HG02852 (cell line): ENCODE measurements at regions not wholly inside any gene's neighbourhood (a gene's known extent, or its start where the extent isn't known, plus 50 kb on each side); places are given as distances from the start of the nearest gene placed in this dataset.
A peak's percentile ranks its signal among the peaks of the same experiment; 100 is the strongest.

ENCODE experiments used
- ATAC-seq: cut with Tn5 transposase; IDR thresholded peaks from one replicate; pipeline ENCODE4 v1.9.1; 2021; ENCODE audit warnings: mild to moderate bottlenecking, moderate library complexity; ENCODE audit not compliant: unreplicated experiment

DNA sequence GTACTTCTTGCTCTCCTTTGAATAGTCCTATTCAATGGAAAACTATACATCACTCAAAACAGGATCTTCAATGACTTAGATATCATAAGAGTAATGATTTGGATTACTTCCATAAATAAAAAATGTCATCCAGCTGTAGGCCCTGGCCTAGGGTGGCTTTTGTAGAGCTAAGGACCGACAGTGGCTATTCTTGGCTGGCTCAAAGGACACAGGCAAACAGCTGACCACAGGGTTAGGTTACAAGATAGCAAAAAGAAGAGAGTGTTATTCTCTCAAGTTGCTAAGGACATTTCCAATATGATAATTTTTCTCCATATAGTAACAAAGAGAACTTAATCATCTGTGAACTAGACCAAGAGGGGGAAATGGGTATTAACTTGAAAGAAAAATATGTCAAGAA lies 495.1 kb downstream of the PLPP3 start:
- no peak for ATAC-seq

DNA sequence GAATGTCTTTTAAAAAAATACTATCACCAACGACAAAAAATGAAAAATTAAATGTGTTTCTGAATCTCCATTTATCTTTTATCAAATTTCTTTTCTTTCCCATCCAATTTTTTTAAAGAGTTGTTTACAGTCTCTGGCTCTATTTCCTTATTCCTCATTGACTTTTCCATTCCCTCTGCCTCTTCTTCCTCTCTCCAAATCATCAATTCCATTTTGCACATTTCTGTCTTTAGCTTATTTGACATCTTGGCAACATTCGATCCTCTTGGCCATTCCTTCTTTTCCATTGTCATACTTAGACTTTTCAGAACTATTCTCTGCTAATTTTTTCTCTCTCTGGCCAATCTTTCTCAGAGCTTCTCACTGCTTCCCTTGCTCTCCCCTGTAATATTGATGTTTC lies 497.6 kb downstream of the PLPP3 start:
- no peak for ATAC-seq

DNA sequence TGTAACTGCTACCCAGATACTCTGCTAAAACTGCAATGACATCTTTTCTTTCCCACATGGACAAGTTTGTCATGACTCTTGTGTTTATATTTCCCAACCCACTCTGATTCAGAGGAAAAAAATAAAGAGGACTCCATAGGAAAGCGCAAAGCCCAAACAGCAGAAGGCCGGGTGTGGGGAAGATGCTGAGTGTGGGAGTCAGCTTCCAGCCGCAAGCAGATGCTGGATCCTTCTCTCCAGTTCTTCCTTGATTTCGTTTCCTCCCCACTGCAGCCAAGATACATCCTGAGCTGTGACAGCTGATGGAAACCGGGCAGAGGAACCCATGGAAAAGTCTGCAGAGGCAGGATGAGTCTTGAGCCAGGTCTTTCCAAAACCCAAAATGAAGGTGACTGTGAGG lies 498.2 kb downstream of the PLPP3 start:
- ATAC-seq = no peak

DNA sequence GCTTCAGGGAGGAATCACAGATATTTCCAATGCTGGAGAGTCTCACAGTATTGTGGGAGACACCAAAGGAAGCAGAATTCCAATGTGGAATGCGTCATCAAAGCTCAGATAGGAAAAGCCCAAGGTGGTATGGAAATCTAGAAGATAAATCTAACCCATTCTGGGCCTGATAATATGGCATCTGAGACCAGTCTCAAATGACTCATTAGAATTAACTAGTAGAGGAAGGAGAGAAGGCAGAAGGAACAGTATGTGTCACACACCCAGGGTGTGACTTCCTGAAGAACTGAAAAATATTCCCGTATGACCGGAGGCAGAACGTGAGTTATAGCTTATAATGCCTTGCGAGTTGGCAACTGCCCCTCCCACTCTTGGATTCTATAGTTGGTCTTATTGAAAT lies 499.2 kb downstream of the PLPP3 start:
- no peak for ATAC-seq

DNA sequence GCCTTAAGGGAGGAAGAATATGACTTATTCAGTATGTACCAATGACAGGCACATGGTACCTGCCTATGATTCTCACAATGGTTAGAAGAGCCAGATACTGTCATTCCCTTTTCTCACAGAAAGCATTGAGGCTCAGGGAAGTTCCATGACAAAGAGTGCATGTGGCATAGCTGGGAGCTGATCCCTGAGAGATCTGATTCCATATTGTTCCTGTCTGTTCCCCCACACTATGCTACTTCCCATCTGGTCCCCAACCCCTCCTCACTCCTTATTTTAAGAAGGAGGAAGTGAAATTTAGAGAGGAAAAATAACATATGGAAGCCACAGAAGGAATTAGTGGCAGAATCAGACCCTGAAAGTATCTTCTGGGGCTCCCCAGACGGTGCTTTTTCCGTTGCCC lies 500.0 kb downstream of the PLPP3 start:
- no peak for ATAC-seq

DNA sequence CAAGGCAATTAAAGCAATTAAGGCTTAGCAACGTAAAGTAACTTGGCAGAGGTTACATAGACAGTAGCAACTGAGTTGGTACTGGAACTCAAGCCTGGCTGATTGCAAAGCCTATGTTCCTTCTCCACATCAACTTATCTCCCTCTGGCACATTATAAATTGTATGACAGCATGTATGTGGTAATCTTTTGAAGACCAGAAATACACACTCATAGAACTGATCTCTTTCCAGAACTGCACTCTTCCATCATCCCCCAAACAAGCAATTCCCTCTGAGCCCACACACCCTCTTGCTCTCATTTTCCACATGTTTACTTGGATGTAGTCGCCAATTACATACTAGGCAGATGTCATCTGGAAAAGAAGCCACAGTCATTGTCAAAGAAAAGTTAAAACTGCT lies 502.2 kb downstream of the PLPP3 start:
- ATAC-seq = no peak

DNA sequence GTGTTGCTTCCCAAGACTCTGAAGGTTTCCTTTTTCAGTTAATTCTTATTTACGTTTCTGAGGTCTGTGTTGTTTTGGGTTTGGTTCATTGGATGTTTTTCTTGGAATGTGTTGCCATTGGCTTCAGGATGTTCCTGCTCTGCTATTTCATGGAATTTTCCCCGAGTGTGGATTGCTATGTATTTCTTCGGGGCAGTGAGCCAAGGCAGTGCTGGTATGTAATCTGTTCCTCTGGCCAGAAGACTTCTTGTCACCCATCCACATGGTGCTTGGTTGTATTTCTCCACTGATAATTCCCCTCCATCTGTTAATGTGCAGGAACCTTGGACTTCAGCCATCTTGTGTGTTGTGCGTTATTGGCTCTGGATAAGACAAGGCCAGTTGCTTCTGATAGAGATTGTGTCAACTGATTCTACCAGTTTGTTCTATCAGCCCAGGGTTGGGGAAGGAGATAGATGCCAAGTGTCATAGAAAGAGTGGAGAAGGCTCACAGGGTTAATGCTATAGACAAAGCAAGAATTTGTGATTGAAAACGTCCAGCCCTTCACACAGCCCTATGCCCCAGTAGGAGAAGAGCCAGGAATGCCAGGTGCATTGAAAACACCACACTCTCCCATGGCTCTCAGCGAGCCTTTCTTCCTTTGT lies 505.2 kb downstream of the PLPP3 start:
- no peak for ATAC-seq

DNA sequence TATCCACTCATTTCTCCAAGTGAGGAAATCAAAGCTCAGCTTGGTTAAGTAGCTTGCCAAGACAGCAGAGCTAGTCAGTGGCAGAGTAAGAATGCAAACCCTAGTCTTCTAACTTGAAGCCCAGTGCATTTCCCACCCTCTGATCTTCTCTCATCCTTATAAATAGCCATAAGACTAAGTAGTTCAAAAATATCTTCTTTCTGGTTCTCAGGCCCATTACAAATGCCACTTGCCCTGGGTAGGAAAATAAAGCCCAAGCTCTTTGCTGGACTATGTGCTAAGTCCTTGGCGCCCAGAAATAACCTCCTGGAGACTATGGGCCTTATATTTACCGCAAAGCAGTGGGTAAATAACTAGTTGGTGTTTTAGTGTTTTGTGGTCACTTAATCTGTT lies 505.8 kb downstream of the PLPP3 start:
- no peak for ATAC-seq

DNA sequence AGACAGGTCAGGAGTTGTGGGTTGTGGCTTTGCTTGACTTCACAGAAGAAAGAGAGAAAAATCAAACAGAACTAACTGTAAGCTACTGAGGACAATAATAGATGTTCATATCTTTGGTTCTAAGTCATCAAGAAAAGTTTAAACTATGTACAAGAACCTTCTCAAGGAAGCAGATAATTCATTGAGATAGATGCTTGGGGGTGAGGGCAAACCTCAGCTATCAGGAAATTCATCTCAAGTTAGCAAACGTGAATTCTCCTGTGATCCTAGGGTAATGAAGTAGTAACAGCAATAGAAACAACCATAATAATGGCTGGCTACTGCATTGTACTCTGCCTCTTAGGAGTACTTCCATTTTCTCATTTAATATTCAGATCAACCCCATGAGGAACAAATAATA lies 506.2 kb downstream of the PLPP3 start:
- ATAC-seq = no peak

DNA sequence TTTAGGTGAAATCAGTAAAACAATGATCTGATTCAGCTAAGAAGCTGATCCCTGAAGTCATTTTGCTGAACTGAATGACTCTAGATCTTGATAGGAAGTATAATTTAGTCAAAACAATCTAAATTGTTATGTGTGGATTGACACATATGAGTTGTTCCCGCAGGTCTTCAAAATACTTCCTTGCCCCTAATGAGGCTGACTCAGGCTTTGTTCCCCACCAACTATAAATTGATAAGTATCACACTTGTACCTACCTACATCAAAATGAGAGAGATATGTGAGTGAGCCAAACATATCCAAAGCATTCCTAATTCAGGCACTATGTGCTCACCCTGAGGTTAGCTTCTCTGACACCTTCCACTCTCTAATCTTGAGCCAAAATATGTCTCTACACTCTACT lies 507.1 kb downstream of the PLPP3 start:
- no peak for ATAC-seq

DNA sequence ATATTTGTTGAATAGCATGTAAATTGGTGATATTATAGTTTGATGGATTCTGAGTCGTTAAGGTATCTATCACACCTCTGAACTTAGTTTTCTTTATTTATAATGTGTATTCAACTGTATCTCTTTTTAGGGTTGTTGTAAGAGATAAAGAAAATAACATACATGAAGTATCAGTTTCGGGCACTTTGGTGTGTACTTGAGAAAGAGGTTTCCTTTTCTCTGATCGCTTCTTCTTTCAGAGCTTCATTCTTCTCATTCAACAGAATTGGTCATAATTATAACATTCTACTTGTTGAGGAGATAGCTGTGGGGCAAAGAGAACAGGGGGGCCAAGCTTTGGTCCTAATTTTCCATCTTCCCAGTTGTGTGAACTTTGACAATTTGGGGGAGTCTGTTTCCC lies 508.0 kb downstream of the PLPP3 start:
- no peak for ATAC-seq

DNA sequence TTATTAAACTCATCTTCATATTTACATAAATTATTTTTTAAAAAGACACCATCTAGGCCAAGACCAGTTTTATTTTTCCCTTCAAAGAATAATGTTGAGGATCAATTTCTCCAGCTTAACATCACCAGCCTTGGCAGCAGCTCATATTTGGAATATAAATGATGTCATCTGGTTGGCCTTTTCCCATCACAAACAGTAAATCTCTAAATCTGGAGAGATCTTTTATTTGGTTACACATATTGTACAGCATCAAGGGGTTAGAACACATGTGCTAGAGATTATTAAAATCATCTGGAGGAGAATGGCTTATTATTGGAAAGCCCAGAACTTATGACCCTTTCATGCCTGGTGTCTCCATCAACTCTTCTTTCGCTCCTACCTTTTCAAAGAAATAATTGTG lies 508.8 kb downstream of the PLPP3 start:
- ATAC-seq = no peak

DNA sequence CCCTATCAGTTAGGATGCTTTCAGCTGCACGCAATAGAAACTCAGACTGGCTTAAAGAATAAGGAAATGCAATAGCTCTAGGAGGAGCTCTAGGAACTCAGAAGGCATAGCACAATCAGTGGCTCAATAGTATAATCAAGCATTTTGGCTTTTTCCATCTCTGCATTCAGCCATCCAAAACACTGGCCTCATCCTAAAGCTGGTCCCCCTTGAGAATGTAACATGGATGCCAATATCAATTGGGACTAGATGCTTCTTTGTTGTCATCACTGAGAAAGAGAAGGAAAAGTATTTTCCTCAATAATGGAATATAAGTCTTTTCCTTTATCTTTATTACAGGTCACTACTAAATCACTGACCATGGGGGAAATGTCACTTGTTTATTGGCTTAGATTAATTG lies 509.5 kb downstream of the PLPP3 start:
- ATAC-seq = no peak

DNA sequence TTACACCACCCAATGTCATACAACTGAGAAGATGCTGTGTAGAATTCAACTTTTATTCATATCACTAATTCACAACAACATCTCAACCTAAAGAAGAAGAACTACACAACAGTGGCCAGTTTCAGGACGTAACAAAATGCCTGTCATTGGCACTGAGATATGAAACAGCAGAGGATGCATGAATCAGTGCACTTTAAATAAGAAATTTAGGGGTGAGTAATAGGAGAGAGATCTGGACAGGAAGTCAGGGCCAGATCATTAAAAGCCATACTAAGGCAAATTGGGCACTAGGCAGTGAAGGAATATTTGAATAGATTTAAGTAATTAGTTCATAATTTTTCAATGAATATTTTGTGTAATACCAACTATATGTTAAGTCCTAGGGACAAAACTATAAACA lies 510.5 kb downstream of the PLPP3 start:
- ATAC-seq = no peak

DNA sequence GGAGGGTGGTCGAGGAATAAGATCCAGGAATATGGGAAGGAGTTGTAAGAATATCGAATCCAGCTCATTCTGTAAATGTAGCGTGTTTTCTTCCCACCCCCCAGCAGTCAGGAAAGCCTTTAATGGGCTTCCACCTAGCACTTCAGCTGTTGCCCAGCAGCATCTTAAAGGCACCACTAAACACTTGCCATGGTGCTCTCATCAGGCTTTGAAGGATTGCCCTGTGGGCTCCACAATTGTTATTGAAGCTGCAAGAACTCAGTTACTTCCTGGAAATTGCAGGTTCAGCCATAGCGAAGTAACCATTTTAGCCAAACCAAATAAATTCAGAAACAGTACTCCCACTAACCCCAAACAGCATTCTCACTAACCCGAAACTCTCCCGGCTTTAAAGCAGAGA lies 511.2 kb downstream of the PLPP3 start:
- ATAC-seq = no peak

DNA sequence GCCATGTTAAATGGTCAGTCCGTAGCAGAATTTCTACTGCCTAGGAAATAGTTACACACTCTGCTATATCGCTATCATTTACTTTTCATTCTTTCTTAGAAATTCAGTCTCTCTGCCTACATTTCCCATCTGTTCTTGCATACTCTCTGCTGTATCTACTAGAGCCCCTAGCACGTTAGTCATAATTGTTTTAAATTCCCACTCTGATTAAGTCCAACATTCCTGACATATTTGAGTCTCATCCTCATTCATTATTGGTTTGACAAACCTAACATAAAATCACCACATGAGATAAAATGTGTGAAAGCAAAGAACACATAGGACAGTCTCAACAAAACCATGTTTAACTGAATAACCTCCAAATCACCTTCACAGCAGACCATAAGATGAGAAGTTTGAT lies 513.6 kb downstream of the PLPP3 start:
- no peak for ATAC-seq

DNA sequence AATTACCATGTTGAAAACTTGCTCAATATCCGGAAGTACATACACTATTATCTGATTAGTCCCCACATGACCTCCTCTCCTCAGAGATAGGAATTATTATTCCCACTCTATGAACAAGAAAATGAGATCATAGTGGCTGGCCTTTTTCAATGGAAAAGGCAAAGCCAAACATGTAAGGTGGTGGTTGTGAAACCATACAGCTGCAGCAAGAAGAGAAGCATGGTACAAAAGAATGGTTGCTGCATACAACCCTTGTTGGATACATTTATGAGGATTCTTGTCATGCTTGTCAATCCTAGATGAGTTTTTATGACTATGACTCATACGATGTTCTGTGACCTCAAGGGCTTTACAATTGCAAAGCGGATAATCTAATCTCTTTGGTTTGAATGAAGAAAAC lies 514.7 kb downstream of the PLPP3 start:
- ATAC-seq = no peak

DNA sequence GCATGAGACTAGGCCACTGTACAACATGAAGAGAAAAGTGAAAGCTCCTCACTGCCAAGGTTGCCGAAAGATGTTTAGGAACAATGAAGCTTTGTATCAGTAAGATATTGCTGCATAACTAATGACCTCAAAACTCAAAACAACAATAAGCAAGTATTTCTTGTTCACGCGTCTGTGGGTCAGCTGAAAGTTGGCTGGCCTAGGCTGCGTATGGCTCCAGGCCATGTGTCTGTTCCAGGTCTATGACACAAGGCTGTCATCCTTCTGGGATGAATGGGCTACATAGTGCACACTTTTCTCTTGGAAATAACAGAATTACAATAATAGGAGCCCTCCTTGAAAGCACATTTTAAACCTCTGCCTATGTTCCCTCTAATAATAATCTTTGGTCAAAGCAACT lies 515.9 kb downstream of the PLPP3 start:
- no peak for ATAC-seq

DNA sequence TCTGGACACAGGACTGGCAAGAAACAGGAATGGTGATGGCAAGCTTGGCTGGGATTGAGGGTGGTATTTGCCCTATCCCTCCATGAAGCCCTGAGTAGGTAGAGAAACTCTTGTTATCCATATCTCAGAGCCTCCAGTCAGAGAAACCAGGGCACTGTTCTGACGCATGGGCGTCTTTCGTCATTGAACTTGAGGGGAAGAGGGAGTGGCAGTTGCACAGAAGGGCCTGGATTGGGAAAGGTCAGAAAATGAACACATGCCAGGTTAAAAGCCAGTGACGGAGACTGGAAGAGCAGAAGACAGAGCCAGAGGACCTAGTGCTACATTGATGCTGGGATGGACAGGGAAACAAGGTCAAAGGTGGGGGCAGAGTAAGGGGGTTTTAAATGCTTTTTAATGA lies 516.7 kb downstream of the PLPP3 start:
- no peak for ATAC-seq

DNA sequence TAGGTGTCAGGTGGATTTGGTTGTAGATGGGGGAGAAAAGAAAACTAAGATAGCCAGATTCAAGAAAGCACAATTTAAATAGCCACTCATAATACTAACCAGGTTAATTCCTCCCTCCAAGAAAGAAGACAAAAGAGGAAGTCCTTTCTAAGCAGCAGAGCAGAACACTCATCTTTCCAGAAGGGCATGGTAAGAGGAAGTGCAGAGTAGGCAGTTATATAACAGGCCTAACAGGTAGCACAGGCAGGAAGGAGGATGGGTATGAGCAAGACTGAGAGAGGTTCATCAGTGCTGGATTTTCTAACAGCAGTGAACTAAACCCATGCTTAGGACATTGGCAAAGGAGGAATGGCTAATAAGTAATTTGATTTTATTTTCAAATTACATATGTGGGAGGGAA lies 517.5 kb downstream of the PLPP3 start:
- ATAC-seq = peak; percentile 71

DNA sequence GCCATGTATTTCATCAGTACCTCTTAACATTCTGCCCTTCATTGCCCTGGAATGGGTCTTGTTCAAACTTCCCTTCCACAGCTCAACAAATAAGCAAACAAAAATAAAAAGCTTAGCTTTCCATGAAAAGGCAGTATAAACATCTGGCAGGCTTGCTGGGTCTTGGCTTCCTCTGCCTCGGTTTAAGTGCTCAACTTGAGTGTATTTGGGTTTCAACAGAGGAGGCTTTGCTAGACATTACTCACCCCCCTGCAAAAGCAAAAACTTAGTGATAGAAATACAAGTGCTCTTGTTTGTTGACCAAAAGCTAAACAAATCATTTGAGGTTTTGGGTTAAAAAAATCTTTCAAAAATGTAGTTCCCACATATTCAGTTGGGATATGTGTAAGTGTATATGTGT lies 518.5 kb downstream of the PLPP3 start:
- no peak for ATAC-seq

DNA sequence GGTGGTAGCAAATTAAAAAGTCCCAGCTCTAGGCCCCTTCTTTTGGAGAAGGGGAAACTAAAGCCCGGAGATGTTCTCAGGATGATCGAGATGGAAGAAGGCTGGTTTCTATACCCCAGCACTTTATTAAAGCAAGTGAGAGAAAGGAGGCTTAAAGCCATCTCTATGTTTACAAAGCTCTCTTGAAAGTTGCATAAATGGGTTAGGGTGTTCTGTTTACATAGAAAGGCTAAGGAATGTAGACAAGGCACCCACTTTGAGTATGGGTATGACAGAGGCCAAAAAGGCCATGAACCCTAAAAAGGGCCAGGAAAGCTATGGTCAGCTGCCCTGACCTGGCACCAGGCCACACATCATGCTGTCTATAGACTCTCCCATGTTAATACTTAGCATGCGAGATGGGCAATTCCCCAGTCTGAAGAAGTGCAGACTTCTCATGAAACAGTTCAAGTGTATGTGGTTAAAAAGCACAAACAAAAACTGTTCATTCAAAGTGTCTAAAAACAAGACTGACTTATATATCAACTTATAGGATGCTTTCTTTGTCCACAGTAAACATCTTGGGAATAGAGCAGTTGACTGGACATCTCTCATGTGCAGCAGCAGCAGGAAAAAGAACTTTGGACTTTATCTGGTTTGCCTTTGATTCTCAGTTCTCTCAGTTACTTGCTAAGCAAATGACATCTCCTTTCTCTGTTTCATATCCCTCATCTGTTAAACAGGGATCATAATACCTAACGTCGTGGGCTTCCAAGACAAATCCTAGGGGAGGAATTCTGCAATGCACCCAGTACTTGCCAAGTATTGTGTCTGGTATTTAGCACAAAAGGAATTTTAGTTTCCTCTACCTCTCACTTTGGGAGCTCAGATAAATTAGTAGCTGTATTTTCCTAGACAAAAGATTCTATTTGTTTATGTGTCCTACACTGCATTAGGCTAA lies 521.6 kb downstream of the PLPP3 start:
- ATAC-seq = no peak
